Mesothelial cell of epicardium (in vitro differentiated cells): ENCODE measurements at regions not wholly inside any gene's neighbourhood (a gene's known extent, or its start where the extent isn't known, plus 50 kb on each side); places are given as distances from the start of the nearest gene placed in this dataset.
A peak's percentile ranks its signal among the peaks of the same experiment; 100 is the strongest.

Source experiments
- DNase-seq, 2 experiments: peaks; one replicate each; pipeline ENCODE4 v3.0.0; 2021; ENCODE audit warnings: low spot score in 2 of 2; ENCODE audit not compliant: unreplicated experiment in 2 of 2
- H3K27ac Mint-ChIP-seq: 2 replicates; pipeline ENCODE4 v1.8.0; 2021; ENCODE audit warnings: mixed read lengths
- H3K27me3 Mint-ChIP-seq: 2 replicates; pipeline ENCODE4 v1.8.0; 2021; ENCODE audit warnings: low read depth, mixed read lengths
- H3K36me3 Mint-ChIP-seq: 2 replicates; pipeline ENCODE4 v1.8.0; 2021; ENCODE audit warnings: mixed read lengths
- H3K4me1 Mint-ChIP-seq: 2 replicates; pipeline ENCODE4 v1.8.0; 2021; ENCODE audit warnings: mixed read lengths
- H3K4me3 Mint-ChIP-seq: 2 replicates; pipeline ENCODE4 v1.8.0; 2021; ENCODE audit warnings: mild to moderate bottlenecking, moderate library complexity, mixed read lengths
- H3K9me3 Mint-ChIP-seq: 2 replicates; pipeline ENCODE4 v1.8.0; 2021; ENCODE audit warnings: mixed read lengths
- TF ChIP-seq, protein P1 (sequence below): fragments of 200-600 bp; sonication (generic); IDR thresholded peaks from one replicate; pipeline ENCODE4 v1.5.0; 2021; ENCODE audit warnings: antibody characterized with exemption; ENCODE audit not compliant: unreplicated experiment

DNA sequence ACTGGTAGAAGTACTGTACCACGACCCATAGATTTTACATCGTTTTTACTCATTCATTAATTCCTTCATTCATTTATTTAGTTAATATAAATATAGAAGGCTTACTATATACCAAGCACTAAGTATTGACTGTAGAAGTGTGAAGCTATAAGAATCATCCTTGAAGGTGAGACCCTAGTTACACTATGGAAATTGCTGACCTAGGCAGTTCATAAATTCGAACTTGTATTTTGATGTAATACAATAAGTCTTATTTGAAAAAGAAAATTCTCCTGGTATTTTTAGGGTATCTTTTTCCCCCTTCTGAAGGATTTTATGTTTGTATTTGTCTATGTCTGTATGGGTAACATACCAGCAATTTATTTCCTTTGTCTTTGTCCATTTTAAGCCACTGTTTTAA, 220.1 kb upstream of the DMAC1 start:
- H3K27ac Mint-ChIP-seq: no peak overlapping the region
- TF ChIP-seq, protein P1, sequence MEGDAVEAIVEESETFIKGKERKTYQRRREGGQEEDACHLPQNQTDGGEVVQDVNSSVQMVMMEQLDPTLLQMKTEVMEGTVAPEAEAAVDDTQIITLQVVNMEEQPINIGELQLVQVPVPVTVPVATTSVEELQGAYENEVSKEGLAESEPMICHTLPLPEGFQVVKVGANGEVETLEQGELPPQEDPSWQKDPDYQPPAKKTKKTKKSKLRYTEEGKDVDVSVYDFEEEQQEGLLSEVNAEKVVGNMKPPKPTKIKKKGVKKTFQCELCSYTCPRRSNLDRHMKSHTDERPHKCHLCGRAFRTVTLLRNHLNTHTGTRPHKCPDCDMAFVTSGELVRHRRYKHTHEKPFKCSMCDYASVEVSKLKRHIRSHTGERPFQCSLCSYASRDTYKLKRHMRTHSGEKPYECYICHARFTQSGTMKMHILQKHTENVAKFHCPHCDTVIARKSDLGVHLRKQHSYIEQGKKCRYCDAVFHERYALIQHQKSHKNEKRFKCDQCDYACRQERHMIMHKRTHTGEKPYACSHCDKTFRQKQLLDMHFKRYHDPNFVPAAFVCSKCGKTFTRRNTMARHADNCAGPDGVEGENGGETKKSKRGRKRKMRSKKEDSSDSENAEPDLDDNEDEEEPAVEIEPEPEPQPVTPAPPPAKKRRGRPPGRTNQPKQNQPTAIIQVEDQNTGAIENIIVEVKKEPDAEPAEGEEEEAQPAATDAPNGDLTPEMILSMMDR: no peak
- peaks cover 22% of the 10 kb centered on the region for H3K9me3 Mint-ChIP-seq
- H3K27me3 Mint-ChIP-seq: peaks cover 2% of the 10 kb centered on the region
- no peak for DNase-seq
- H3K4me1 Mint-ChIP-seq: no peaks in the 10 kb centered on the region
- H3K4me3 Mint-ChIP-seq: no peak overlapping the region
- peaks cover 3% of the 10 kb centered on the region for H3K36me3 Mint-ChIP-seq

DNA sequence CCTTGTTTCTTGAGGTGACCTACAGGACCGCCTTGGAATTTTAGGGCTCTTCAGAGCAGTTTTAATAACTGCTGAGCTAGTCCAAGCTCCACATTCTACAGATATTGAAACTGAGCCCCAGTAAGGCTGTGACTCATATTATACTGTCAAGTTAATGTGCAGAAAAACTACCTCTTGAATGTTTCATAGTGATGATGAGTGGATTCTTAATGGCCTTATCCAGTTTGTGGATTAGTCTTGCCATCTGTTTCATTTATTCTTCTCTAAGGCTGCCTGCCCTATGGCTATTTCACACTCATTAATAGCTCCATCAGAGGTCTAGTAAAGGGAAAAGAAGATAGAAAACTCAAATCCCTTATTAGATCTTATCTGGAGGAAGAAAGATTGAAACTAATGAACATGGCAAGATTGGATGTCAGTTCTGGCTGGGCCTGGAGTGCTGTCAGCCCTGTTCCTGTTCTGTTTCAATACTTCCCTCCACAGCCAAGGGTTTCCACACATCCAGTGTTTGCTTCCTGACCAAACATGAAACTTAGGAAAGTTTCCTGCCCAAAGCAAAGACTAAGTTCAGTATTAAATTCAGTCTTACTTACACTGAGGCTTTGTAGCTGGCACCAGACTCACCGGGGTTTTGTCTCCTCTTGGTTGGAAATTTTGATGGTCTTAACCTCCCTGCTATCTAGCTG, 215.6 kb upstream of the DMAC1 start:
- TF ChIP-seq, protein P1: no peak
- H3K27ac Mint-ChIP-seq: peak overlapping the region; percentile 47
- H3K4me3 Mint-ChIP-seq: no peak overlapping the region
- no peak for DNase-seq
- no peaks in the 10 kb centered on the region for H3K36me3 Mint-ChIP-seq
- H3K9me3 Mint-ChIP-seq: no peaks in the 10 kb centered on the region
- H3K4me1 Mint-ChIP-seq: peaks cover 17% of the 10 kb centered on the region
- peaks cover 2% of the 10 kb centered on the region for H3K27me3 Mint-ChIP-seq

DNA sequence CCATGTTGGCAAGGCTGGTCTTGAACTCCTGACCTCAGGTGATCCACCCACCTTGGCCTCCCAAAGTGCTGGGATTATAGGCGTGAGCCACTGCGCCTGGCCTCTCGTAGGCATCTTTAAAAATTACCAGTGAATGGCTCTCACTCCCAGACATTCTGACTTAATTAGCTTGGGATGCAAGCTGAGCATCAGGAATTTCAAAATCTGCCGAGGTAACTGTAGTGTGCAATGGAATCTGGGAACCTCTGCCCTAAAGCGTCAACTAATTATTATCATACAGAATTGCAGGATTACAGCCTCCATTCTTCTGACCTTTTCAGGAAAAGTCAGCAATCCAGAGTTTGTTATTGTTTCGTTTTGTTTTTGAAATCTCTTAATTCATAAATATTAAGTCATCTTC, 213.4 kb upstream of the DMAC1 start:
- Mint-ChIP-seq H3K36me3 (peaks cover 4% of the 10 kb centered on the region), H3K4me1 (peaks cover 17% of the 10 kb centered on the region), H3K27me3 (no peaks in the 10 kb centered on the region), H3K9me3 (peaks cover 15% of the 10 kb centered on the region), H3K27ac (peak overlapping the region; percentile 43), H3K4me3 (no peak overlapping the region)
- TF ChIP-seq, protein P1: no peak
- DNase-seq: no peak

DNA sequence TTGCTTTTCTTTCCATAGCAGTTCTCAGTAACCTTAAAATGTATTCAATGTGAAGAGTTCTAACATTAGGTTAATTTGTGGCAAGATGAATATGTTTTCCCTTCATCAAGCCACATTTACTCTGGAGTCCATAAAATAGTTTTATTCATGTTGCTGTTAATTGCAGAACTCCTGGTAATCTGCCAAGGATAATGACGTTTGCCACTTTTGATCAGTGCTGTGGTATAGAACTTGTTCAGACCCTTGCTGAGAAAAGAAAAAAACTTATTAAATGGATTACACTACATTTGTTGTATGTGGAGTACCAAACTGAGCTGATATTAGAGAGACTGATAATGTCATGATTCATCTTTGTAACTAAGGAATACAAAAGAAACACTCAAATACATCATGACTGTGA, 212.4 kb upstream of the DMAC1 start:
- no peaks in the 10 kb centered on the region for H3K27me3 Mint-ChIP-seq
- no peak overlapping the region for H3K4me3 Mint-ChIP-seq
- H3K36me3 Mint-ChIP-seq: peaks cover 4% of the 10 kb centered on the region

DNA sequence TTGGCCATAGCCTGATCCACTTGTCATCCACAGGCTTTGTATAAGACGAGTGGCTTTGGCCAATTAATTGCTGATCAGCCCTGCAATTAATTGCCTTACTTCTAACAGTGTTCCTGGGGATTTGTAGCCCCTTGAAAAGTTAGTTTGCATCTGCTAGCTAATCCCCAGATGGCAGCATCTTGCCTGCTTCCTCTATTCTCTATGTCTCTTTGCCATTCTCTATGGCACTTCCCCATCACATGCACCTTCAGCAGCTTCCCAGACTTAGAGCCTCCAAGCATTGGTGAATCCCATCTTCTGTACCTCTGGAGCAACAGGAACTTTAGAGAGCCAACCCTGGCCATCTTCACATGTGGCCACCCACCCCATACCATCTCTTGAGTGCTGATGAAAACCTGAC, 197.0 kb upstream of the DMAC1 start:
- no peak for DNase-seq
- no peak overlapping the region for H3K27ac Mint-ChIP-seq
- no peaks in the 10 kb centered on the region for H3K27me3 Mint-ChIP-seq
- no peak overlapping the region for H3K4me3 Mint-ChIP-seq
- TF ChIP-seq, protein P1: no peak
- H3K36me3 Mint-ChIP-seq: no peaks in the 10 kb centered on the region
- H3K4me1 Mint-ChIP-seq: peaks cover 10% of the 10 kb centered on the region
- H3K9me3 Mint-ChIP-seq: peaks cover under 1% of the 10 kb centered on the region

More for the DNA sequence above, 212.4 kb upstream of the DMAC1 start:
- Mint-ChIP-seq H3K9me3 (peaks cover 18% of the 10 kb centered on the region), H3K27ac (no peak overlapping the region), H3K4me1 (peaks cover 17% of the 10 kb centered on the region)
- TF ChIP-seq, protein P1: no peak
- no peak for DNase-seq
